ENCODE measurements at regions not wholly inside any gene's neighbourhood (a gene's known extent, or its start where the extent isn't known, plus 50 kb on each side); places are given as distances from the start of the nearest gene placed in this dataset.

DNA sequence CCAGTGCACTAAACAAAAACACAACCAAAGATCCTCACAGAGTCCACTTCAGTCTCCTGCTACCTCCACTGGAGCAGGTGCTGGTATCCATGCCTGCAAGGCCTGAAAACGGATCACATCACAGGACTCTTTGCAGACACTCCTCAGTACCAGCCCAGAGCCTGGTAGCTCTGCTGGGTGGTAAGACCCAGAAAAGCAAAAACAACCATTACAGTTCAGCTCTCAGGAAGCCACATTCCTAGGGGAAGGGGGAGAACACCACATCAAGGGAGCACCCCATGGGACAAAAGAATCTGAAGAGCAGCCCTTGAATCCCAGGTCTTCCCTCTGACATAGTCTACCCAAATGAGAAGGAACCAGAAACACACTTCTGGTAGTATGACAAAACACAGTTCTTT, 52.5 kb upstream of the PFN2 start:
- TF ChIP-seq POLR2AphosphoS5 (IDR thresholded peaks at IDR 0.05; ENCODE audit: low read depth, low read length) (no peak), POLR2A (IDR thresholded peaks at IDR 0.05; ENCODE audit: borderline replicate concordance, extremely low read depth, insufficient read depth, insufficient read length) (no peak), SRF (IDR thresholded peaks at IDR 0.05; ENCODE audit: low read depth) (no peak)
- TF ChIP-seq, protein P1, sequence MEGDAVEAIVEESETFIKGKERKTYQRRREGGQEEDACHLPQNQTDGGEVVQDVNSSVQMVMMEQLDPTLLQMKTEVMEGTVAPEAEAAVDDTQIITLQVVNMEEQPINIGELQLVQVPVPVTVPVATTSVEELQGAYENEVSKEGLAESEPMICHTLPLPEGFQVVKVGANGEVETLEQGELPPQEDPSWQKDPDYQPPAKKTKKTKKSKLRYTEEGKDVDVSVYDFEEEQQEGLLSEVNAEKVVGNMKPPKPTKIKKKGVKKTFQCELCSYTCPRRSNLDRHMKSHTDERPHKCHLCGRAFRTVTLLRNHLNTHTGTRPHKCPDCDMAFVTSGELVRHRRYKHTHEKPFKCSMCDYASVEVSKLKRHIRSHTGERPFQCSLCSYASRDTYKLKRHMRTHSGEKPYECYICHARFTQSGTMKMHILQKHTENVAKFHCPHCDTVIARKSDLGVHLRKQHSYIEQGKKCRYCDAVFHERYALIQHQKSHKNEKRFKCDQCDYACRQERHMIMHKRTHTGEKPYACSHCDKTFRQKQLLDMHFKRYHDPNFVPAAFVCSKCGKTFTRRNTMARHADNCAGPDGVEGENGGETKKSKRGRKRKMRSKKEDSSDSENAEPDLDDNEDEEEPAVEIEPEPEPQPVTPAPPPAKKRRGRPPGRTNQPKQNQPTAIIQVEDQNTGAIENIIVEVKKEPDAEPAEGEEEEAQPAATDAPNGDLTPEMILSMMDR (IDR thresholded peaks at IDR 0.05 in 2 of 3, conservative IDR thresholded peaks at IDR 0.05 in 1 of 3; ENCODE audit: borderline replicate concordance in 1 of 3, insufficient read depth in 1 of 3, low read depth in 2 of 3, low read length in 2 of 3), result no peak

Measured in HCT116 (cell line).